Smooth muscle cell (in vitro differentiated cells): ENCODE measurements at regions not wholly inside any gene's neighbourhood (a gene's known extent, or its start where the extent isn't known, plus 50 kb on each side); places are given as distances from the start of the nearest gene placed in this dataset.

Source experiments
- DNase-seq: peaks from one replicate; lab custom pipeline; 2025; ENCODE audit not compliant: unreplicated experiment; lab: John Stamatoyannopoulos, UW
- H2AFZ ChIP-seq: fragments of 200-600 bp; sonication (generic); 2 replicates; pipeline ENCODE4 v1.6.0; 2016; ENCODE audit warnings: antibody characterized with exemption, low read depth, mild to moderate bottlenecking
- H3F3A ChIP-seq: fragments of 200-600 bp; sonication (generic); 2 replicates; pipeline ENCODE4 v1.6.0; 2017; ENCODE audit warnings: antibody characterized with exemption, low read depth
- H3K27ac ChIP-seq: fragments of 200-600 bp; sonication (generic); 2 replicates; pipeline ENCODE4 v1.5.1; 2016; ENCODE audit warnings: low read depth, mild to moderate bottlenecking
- H3K27me3 ChIP-seq: fragments of 200-600 bp; sonication (generic); 2 replicates; pipeline ENCODE4 v1.6.1; 2016; ENCODE audit warnings: low read depth, mild to moderate bottlenecking
- H3K36me3 ChIP-seq: fragments of 200-600 bp; sonication (generic); 2 replicates; pipeline ENCODE4 v1.5.1; 2016; ENCODE audit warnings: low read depth
- H3K4me1 ChIP-seq: fragments of 200-600 bp; sonication (generic); 2 replicates; pipeline ENCODE4 v1.5.1; 2016; ENCODE audit warnings: low read depth
- H3K4me2 ChIP-seq: fragments of 200-600 bp; sonication (generic); 2 replicates; pipeline ENCODE4 v1.6.0; 2016; ENCODE audit warnings: mild to moderate bottlenecking
- H3K4me3 ChIP-seq: fragments of 200-600 bp; sonication (generic); 2 replicates; pipeline ENCODE4 v1.5.1; 2016; ENCODE audit warnings: mild to moderate bottlenecking
- H3K79me2 ChIP-seq: fragments of 200-600 bp; sonication (generic); 2 replicates; pipeline ENCODE4 v1.6.0; 2016; ENCODE audit warnings: low read depth, mild to moderate bottlenecking
- H3K9ac ChIP-seq: fragments of 200-600 bp; sonication (generic); 2 replicates; pipeline ENCODE4 v1.6.0; 2016; ENCODE audit warnings: low read depth
- H3K9me3 ChIP-seq: fragments of 200-600 bp; sonication (generic); replicated peaks from 2 replicates; pipeline ENCODE4 v1.5.1; 2016; ENCODE audit warnings: low read depth
- H4K20me1 ChIP-seq: fragments of 200-600 bp; sonication (generic); 2 replicates; pipeline ENCODE4 v1.6.0; 2016; ENCODE audit warnings: low read depth
- CTCF ChIP-seq: fragments of 200-600 bp; sonication (generic); IDR thresholded peaks from 2 replicates; pipeline ENCODE4 v1.5.1; 2017; ENCODE audit warnings: borderline replicate concordance, mild to moderate bottlenecking, antibody characterized with exemption; ENCODE audit not compliant: insufficient read depth, poor library complexity, severe bottlenecking
- WGBS: methylation state at CpG from one replicate; pipeline ENCODE4 v1.1.7; 2016; ENCODE audit warnings: low lambda C conversion rate; 5-methylcytosine and 5-hydroxymethylcytosine counted together

GRCh38 chr15:99508852-99509251 is 56.9 kb upstream of the MEF2A start:
- no peaks in the 10 kb centered on the region for H3K27me3 ChIP-seq
- no peaks in the 10 kb centered on the region for H3K79me2 ChIP-seq
- no peak overlapping the region for H3K4me3 ChIP-seq
- no peak overlapping the region for H3K9ac ChIP-seq
- no peaks in the 10 kb centered on the region for H3F3A ChIP-seq
- no peak overlapping the region for H2AFZ ChIP-seq
- no peaks in the 10 kb centered on the region for H3K9me3 ChIP-seq
- WGBS = 98% methylated on average over 3 of the region's 3 CpGs
- no peaks in the 10 kb centered on the region for H4K20me1 ChIP-seq
- no peak overlapping the region for H3K4me2 ChIP-seq
- no peak overlapping the region for H3K27ac ChIP-seq
- DNase-seq = no peak
- H3K4me1 ChIP-seq = no peaks in the 10 kb centered on the region
- no peaks in the 10 kb centered on the region for H3K36me3 ChIP-seq
- no peak for TF ChIP-seq CTCF

- no peak for DNase-seq
- TF ChIP-seq CTCF = no peak
- H3K4me1 ChIP-seq = no peaks in the 10 kb centered on the region
- no peak overlapping the region for H2AFZ ChIP-seq
- no peak overlapping the region for H3K9ac ChIP-seq
- no peak overlapping the region for H3K4me2 ChIP-seq
- WGBS = 90% methylated on average over 7 of the region's 7 CpGs
- H3K79me2 ChIP-seq = no peaks in the 10 kb centered on the region
- H3K36me3 ChIP-seq = no peaks in the 10 kb centered on the region
- H3K4me3 ChIP-seq = no peak overlapping the region
- H3F3A ChIP-seq = no peaks in the 10 kb centered on the region
- no peaks in the 10 kb centered on the region for H3K27me3 ChIP-seq
- H3K27ac ChIP-seq = no peak overlapping the region
- no peaks in the 10 kb centered on the region for H3K9me3 ChIP-seq
- H4K20me1 ChIP-seq = no peaks in the 10 kb centered on the region
Measured at GRCh38 chr15:99509686-99510461, 55.9 kb upstream of the MEF2A start.

- no peaks in the 10 kb centered on the region for H3K4me1 ChIP-seq
- no peaks in the 10 kb centered on the region for H4K20me1 ChIP-seq
- peak overlapping the region; percentile 25 for H2AFZ ChIP-seq
- H3K9me3 ChIP-seq = no peaks in the 10 kb centered on the region
- H3K4me2 ChIP-seq = no peak overlapping the region
- H3K27ac ChIP-seq = no peak overlapping the region
- TF ChIP-seq CTCF = no peak
- H3K79me2 ChIP-seq = no peaks in the 10 kb centered on the region
- H3K27me3 ChIP-seq = no peaks in the 10 kb centered on the region
- H3F3A ChIP-seq = no peaks in the 10 kb centered on the region
- WGBS = 64% methylated on average over 6 of the region's 6 CpGs
- H3K36me3 ChIP-seq = no peaks in the 10 kb centered on the region
- no peak overlapping the region for H3K9ac ChIP-seq
- no peak for DNase-seq
- no peak overlapping the region for H3K4me3 ChIP-seq
Measured at GRCh38 chr15:99511531-99511865, 54.3 kb upstream of the MEF2A start.
